AG10803 (cell line): ENCODE measurements at regions not wholly inside any gene's neighbourhood (a gene's known extent, or its start where the extent isn't known, plus 50 kb on each side); places are given as distances from the start of the nearest gene placed in this dataset.
A peak's percentile ranks its signal among the peaks of the same experiment; 100 is the strongest.

Experiments used
- DNase-seq: peaks from one replicate; pipeline ENCODE4 v3.0.0; 2010; ENCODE audit warnings: low read depth
- H3K4me3 ChIP-seq: 2 replicates; pipeline ENCODE4 v1.5.1; 2011; ENCODE audit warnings: mild to moderate bottlenecking, low read length, control low read depth
- TF ChIP-seq, protein P1 (sequence below): conservative IDR thresholded peaks from 2 replicates; pipeline ENCODE4 v1.5.1; 2011; ENCODE audit warnings: mild to moderate bottlenecking, low read length, control low read depth, inconsistent platforms

DNA sequence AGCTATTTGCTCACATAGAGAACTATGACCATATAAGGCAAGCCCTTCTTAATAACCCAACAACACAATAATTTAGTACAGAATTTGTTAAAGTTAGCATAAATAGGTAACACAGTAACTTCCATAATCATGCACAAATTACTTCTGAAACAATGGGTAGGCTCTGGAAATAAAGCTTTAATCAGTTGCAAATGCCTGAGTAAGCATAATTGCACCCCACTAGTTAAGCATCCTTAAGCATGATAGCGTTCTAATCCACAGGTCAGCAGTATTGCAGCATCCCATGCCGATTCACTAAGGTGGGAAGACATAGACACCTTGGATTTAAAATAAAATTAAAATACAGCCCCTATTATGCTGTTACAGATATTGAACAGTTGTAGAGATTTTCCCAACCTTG is 161.7 kb downstream of the DHX15 start:
- DNase-seq, result no peak
- H3K4me3 ChIP-seq, result no peak overlapping the region

DNA sequence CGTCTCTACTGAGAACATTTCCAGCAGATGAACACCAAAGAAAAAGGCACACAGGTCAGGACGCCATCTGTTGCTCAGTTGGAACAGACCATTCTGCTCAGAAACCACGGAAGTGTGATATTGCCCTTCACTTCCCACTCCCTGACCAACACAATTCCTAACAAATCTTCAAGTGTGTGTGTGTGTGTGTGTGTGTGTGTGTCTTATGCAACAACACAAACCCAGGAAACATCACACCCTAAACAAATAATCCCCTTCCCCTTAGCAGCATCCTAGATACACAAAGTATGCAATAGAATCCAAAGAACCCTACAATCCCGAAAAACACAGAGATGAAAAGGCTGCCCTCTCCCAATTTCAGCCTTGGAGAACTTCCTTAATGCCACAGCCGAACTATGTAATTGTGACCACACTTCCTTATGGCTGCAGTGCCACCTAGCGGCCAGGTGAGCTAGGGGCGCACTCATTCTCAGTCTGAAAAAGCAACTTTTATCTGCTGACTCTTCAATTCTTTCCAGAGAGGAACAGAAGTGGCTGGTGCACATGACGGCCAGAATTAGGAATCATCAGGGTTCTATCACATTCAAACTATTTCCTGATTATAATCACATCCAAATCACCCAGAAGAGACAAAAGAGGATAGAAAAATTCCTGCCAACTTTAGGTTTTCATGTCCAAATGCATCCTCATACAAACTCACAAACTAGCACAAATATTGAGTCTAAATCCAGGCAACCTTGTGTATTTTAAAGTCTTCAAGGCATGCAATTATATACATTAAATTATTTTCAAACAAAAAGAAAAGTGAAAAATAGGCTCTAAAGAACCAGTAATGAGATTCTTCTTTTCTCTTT is 164.9 kb downstream of the DHX15 start:
- peak; percentile 63 for DNase-seq
- TF ChIP-seq, protein P1, sequence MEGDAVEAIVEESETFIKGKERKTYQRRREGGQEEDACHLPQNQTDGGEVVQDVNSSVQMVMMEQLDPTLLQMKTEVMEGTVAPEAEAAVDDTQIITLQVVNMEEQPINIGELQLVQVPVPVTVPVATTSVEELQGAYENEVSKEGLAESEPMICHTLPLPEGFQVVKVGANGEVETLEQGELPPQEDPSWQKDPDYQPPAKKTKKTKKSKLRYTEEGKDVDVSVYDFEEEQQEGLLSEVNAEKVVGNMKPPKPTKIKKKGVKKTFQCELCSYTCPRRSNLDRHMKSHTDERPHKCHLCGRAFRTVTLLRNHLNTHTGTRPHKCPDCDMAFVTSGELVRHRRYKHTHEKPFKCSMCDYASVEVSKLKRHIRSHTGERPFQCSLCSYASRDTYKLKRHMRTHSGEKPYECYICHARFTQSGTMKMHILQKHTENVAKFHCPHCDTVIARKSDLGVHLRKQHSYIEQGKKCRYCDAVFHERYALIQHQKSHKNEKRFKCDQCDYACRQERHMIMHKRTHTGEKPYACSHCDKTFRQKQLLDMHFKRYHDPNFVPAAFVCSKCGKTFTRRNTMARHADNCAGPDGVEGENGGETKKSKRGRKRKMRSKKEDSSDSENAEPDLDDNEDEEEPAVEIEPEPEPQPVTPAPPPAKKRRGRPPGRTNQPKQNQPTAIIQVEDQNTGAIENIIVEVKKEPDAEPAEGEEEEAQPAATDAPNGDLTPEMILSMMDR, result peak; percentile 97
- no peak overlapping the region for H3K4me3 ChIP-seq

More for the DNA sequence above, 161.7 kb downstream of the DHX15 start:
- TF ChIP-seq, protein P1, result no peak

DNA sequence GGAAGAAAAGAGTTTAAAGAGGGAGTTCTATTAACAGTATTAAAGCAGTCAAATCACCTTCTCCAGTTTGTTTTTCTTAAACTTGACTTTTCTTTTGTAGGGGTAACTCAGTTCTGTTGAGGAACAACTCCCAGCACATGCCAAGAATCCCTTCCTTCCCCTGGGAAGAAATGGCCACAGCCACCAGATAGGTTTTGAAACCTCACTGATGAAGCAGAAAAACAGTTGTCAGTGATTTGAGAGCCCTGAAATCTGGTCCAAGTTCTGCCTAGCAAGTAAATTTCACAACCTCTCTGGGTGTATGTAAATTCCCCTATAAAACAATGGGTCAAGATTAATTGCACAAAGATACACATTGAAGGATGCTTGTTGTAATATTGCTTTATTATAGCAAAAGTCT is 167.1 kb downstream of the DHX15 start:
- TF ChIP-seq, protein P1, result no peak
- DNase-seq, result peak; percentile 6
- H3K4me3 ChIP-seq, result no peak overlapping the region

DNA sequence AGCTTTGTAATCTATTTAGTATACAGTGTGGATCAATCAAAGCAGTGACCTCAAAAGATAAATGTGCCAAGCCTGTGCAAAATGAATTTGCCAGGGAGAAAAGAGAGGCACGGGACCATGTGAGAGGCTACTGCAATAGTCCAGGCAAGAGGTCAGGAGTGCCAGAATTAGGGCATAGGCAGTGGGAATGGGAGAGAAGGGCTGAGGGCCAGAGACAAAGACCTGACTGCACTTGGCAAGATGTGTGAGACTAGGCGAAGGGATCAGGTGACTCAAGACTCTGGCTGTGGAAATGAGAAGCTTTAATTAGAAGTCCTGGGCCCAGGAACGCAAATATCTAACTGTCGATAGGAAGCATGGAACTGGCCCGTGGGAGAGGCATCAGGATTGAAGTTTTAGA is 168.1 kb downstream of the DHX15 start:
- TF ChIP-seq, protein P1, result no peak
- DNase-seq, result no peak
- no peak overlapping the region for H3K4me3 ChIP-seq

DNA sequence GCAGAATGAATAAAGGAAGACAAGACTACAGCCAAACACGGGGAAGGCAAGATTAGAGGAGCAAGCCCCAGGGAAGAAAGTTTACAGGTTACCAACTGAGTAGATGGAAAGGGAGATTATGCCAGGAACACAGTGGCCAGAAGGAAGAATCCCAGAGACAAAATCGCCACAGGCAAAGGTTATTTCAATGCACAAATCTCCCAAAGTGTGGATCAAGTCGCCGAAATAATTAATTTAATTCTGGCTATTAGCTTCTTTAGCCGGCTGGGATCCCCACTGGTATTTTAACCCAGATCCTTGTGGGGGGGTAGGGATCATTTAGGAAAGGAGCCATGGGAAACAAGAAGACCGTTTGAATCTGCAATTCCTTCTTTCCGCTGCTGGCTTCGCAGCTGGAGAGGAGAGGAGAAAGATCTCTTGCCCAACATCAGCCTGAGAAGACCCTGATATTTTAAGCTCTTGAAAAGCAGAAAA is 171.0 kb downstream of the DHX15 start:
- H3K4me3 ChIP-seq, result no peak overlapping the region
- TF ChIP-seq, protein P1, result no peak
- no peak for DNase-seq

DNA sequence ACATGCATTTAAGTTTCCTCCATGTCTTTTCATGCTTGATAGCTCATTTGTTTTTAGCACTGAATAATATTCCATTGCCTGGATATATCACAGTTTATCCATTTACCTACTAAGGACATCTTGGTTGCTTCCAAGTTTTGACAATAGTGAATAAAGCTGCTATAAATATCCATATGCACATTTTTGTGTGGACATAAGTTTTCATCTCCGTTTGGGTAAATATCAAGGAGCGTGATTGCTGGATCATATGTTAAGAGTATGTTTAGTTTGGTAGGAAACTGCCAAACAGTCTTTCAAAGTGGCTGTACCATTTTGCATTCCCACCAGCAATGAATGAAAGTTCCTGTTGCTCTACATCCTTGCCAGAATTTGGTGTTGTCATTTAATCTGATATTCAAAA is 172.5 kb downstream of the DHX15 start:
- H3K4me3 ChIP-seq, result no peak overlapping the region
- no peak for DNase-seq
- TF ChIP-seq, protein P1, result no peak

DNA sequence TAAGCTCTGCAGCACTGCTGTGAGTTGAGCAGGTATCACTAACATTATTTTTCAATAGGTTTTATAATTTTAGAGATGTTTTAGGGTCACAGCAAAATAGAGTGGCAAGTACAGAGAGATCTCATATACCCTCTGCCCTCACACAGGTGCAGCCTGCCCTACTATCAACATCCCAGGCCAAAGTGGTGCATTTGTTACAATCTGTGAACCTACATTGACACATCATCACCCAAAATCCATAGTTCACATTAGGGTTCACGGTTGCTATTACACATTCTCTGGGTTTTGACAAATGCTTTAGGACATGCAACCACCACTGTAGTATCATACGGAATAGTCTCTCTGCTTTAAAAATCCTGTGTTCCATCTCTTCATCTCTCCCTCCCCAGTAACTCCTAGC is 173.1 kb downstream of the DHX15 start:
- TF ChIP-seq, protein P1, result no peak

More for the DNA sequence above, 173.1 kb downstream of the DHX15 start:
- no peak overlapping the region for H3K4me3 ChIP-seq
- DNase-seq, result no peak
